ENCODE measurements at regions not wholly inside any gene's neighbourhood (a gene's known extent, or its start where the extent isn't known, plus 50 kb on each side); places are given as distances from the start of the nearest gene placed in this dataset.

DNA sequence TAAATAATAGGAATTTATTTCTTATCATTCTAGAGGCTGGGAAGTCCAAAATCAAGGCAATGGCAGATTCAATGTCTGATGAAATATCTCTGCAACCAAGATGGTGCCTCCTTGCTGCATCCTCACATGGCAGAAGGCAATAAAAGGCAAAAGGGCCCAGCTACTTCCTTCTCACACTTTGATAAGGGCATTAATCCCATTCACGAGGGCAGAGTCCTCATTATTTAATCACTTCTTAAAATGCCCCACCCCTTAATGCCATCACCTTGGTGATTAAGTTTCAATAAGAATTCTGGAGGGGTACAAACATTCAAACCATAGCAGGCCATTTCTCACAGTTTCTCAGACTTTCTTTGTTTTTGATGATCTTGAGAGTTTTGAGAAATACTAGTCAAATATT lies 145.8 kb upstream of the TSHZ2 start:
- TF ChIP-seq, protein P1, sequence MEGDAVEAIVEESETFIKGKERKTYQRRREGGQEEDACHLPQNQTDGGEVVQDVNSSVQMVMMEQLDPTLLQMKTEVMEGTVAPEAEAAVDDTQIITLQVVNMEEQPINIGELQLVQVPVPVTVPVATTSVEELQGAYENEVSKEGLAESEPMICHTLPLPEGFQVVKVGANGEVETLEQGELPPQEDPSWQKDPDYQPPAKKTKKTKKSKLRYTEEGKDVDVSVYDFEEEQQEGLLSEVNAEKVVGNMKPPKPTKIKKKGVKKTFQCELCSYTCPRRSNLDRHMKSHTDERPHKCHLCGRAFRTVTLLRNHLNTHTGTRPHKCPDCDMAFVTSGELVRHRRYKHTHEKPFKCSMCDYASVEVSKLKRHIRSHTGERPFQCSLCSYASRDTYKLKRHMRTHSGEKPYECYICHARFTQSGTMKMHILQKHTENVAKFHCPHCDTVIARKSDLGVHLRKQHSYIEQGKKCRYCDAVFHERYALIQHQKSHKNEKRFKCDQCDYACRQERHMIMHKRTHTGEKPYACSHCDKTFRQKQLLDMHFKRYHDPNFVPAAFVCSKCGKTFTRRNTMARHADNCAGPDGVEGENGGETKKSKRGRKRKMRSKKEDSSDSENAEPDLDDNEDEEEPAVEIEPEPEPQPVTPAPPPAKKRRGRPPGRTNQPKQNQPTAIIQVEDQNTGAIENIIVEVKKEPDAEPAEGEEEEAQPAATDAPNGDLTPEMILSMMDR (conservative IDR thresholded peaks at IDR 0.05; ENCODE audit: low read depth, low read length): no peak
- TF ChIP-seq EZH2 (IDR thresholded peaks at IDR 0.05; ENCODE audit: borderline replicate concordance, low read depth, low read length, poor library complexity, severe bottlenecking): no peak
- CTCF ChIA-PET: no interaction called here
- POLR2A ChIA-PET (ENCODE audit: low non-redundant PET): no interaction called here
- Histone ChIP-seq H3K27me3 (replicated peaks; ENCODE audit: insufficient read depth, low read depth, low read length, poor library complexity) (no peaks in the 10 kb centered on the region), H3K4me3 (ENCODE audit: low read depth, low read length, poor library complexity, severe bottlenecking) (no peak overlapping the region), H3K4me1 (ENCODE audit: insufficient read depth, low read length, poor library complexity, severe bottlenecking) (no peaks in the 10 kb centered on the region), H3K36me3 (ENCODE audit: insufficient read depth, low read length, poor library complexity, severe bottlenecking) (no peaks in the 10 kb centered on the region), H3K27ac (ENCODE audit: low read depth, low read length, poor library complexity, severe bottlenecking) (no peak overlapping the region), H3K9me3 (ENCODE audit: low read depth, low read length, poor library complexity, severe bottlenecking) (no peaks in the 10 kb centered on the region)
- DNase-seq (ENCODE audit: low spot score): no peak
- no TSS peak for BruUV-seq (replicated peaks)
- intact Hi-C loops (cut with micrococcal nuclease; ENCODE audit: unreplicated experiment): loop anchor here (10.0 kb wide), 1 partner anchor 328 kb away; no protein-coding TSS in a partner anchor

DNA sequence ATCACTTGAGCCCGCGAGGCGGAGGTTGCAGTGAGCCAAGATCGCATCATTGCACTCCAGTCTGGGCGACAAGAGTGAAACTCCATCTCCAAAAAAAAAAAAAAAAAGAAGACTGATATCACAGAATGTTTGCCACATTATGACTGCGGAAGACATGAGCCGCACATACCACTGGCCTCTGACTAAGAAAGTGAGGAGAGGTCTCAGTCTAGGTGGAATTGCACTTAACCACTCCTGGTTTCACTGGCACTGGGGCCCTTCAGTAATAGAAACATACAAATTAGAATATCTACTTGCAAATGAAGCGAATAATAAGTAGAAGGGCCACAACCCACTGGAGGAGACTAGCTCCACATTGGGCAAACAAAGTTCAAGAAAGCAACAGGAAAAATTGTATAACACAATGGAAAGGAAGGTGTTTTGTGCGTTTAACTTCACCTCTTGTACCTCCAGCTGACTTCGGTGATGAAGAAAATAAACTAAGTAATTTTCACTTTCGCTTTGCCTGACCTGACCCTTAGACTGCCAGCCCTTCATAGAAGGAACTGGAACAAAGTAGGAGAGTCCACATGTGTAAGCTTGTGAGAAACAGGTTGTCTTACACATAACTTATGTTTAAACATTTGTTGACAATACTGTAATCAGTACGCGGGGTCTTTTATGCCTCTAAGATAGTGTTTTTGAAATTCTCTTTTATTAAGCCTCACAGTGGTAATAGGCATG lies 147.5 kb upstream of the TSHZ2 start:
- no peaks in the 10 kb centered on the region for H3K27me3 ChIP-seq (replicated peaks; ENCODE audit: insufficient read depth, low read depth, low read length, poor library complexity)
- TF ChIP-seq EZH2 (IDR thresholded peaks at IDR 0.05; ENCODE audit: borderline replicate concordance, low read depth, low read length, poor library complexity, severe bottlenecking): no peak
- TF ChIP-seq, protein P1 (conservative IDR thresholded peaks at IDR 0.05; ENCODE audit: low read depth, low read length): no peak
- intact Hi-C loops (cut with micrococcal nuclease; ENCODE audit: unreplicated experiment): loop anchor here (10.0 kb wide), 1 partner anchor 330 kb away; no protein-coding TSS in a partner anchor
- DNase-seq (ENCODE audit: low spot score): no peak
- H3K27ac ChIP-seq (ENCODE audit: low read depth, low read length, poor library complexity, severe bottlenecking): no peak overlapping the region
- no peaks in the 10 kb centered on the region for H3K9me3 ChIP-seq (ENCODE audit: low read depth, low read length, poor library complexity, severe bottlenecking)
- no peaks in the 10 kb centered on the region for H3K4me1 ChIP-seq (ENCODE audit: insufficient read depth, low read length, poor library complexity, severe bottlenecking)
- H3K36me3 ChIP-seq (ENCODE audit: insufficient read depth, low read length, poor library complexity, severe bottlenecking): no peaks in the 10 kb centered on the region
- ChIA-PET CTCF (no interaction called here), POLR2A (ENCODE audit: low non-redundant PET) (no interaction called here)
- BruUV-seq (replicated peaks): no TSS peak
- H3K4me3 ChIP-seq (ENCODE audit: low read depth, low read length, poor library complexity, severe bottlenecking): no peak overlapping the region

DNA sequence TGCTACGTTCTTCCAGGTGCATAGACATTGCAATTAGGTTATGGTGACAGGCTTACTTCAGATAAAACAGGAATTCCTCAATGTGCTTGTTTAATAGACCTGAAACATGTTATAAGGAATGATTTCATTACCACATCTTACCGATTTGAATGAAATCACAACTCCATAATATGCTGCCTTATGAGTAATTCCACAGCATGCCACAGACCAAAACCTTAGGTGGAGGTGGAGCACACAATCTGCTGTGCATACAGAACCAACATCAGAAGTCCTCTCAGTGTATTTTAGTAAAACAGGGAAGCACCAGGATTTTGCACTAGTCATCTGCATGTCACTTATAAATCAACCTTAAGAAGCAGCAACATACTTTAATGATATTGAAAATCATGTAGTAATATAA lies 148.9 kb upstream of the TSHZ2 start:
- Histone ChIP-seq H3K27ac (ENCODE audit: low read depth, low read length, poor library complexity, severe bottlenecking) (no peak overlapping the region), H3K4me3 (ENCODE audit: low read depth, low read length, poor library complexity, severe bottlenecking) (no peak overlapping the region), H3K27me3 (replicated peaks; ENCODE audit: insufficient read depth, low read depth, low read length, poor library complexity) (no peaks in the 10 kb centered on the region), H3K36me3 (ENCODE audit: insufficient read depth, low read length, poor library complexity, severe bottlenecking) (no peaks in the 10 kb centered on the region), H3K4me1 (ENCODE audit: insufficient read depth, low read length, poor library complexity, severe bottlenecking) (no peaks in the 10 kb centered on the region), H3K9me3 (ENCODE audit: low read depth, low read length, poor library complexity, severe bottlenecking) (no peaks in the 10 kb centered on the region)
- TF ChIP-seq EZH2 (IDR thresholded peaks at IDR 0.05; ENCODE audit: borderline replicate concordance, low read depth, low read length, poor library complexity, severe bottlenecking): no peak
- TF ChIP-seq, protein P1 (conservative IDR thresholded peaks at IDR 0.05; ENCODE audit: low read depth, low read length): no peak
- POLR2A ChIA-PET (ENCODE audit: low non-redundant PET): no interaction called here
- BruUV-seq (replicated peaks): no TSS peak
- intact Hi-C loops (cut with micrococcal nuclease; ENCODE audit: unreplicated experiment): loop anchor here (10.0 kb wide), 1 partner anchor 331 kb away; no protein-coding TSS in a partner anchor
- DNase-seq (ENCODE audit: low spot score): no peak
- CTCF ChIA-PET: no interaction called here
